ELF-1 (cell line): ENCODE measurements at regions not wholly inside any gene's neighbourhood (a gene's known extent, or its start where the extent isn't known, plus 50 kb on each side); places are given as distances from the start of the nearest gene placed in this dataset.
A peak's percentile ranks its signal among the peaks of the same experiment; 100 is the strongest.
"Not testable (repeated sequence)": the region's sequence is repeated elsewhere in the genome, so short reads cannot be mapped to it uniquely, and the experiment has no call there.

Experiments
- DNase-seq: peaks from one replicate; pipeline ENCODE4 v3.0.0-alpha.2; 2016; ENCODE audit warnings: low read depth, low spot score

DNA sequence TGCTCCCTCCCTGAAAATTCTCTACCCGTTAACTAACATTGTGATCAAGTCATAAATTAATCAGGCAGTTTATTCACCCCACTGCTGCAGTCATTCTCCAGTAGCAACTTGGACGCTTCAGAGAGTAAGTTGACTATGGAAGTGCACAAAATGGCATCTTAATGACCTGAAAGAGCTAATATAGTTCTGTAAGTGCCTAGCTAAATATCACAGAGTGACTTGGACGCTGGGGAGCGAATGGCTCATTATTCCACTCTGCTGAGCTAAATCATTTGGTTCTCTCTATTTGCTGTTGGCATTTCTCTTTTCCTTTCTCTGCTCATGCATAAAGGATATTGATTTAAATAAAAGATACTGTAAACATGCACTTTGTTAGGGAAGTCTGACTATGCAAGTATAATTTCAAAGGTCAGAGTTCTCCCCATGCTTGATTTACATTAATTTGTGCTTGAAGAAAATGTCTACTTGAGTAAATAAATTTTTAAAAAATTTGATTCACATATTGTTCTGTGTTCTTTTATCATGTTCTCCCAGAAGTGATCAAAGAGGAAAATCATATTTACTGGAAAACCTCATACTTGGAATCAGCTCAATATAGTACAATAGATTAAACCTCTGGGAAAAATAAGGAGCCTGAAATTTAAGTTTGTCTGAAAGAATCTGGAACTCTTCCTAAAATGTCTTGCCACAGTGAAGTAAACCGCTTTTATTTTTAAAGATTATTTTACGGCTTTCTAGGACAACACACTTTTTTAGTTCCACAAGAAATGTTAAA lies 169.5 kb upstream of the HAPLN1 start:
- no peak for DNase-seq

- no peak for DNase-seq
Measured at GRCh38 chr5:83877911-83878706, 157.5 kb upstream of the HAPLN1 start.

DNA sequence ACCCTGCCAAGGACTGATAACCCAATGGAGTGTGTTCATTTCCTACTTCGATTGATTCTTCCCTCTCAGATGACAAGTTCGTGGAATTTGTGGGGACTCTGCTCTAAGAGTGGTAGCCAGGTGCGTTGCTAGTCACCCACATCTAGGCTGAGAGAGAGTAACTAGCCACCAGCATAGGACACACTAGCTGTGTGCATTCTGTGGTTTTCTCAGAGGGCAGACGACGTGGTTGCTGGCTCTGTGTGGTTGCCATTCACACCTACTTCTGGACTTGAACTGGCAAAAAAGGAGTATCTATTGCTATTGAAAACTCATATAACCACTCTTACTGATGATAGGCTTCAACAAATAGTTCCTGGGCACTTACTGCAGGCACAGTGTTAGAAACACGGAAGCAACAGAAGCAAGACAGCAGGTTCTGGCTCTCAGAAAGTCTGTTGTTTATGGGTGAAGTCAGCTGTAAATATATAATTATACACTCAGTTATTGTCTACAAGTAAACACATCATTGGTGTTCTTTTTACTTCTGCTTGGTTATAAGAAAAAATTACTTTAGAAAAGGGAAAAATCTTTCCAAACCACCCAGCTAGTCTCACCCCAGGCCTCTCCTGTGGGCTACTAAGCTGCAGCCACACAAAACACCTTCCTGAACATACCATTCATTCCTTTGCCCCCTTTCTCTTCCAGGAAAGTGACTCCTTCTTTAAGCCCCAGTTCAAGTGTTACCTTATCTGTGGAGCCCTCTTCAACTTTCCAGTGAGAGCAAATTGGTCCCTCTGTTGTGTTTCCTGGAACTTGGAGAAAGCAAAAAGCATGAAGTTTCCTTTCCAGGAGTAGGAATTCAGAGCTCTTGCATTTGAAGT lies 151.1 kb upstream of the HAPLN1 start:
- DNase-seq, result peak; percentile 32

DNA sequence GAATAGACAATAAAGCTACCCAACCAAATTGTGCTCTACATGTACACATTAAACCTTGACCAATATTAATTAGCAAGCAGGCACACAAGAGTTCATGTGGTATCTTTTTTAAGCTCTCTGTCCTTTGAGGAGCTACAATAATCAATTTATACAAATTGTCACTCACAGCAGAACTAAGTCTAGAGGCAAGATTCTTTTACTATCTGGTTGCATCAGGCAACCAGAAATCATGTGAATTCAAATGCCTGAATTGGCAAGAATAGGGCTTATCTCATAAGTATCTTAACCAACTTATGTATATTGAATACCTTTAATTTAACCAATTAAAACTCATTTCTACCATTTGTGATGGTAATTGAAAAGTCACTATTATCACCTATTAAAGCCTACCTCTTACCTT lies 145.5 kb upstream of the HAPLN1 start:
- no peak for DNase-seq

- DNase-seq, result no peak
Measured at GRCh38 chr5:83865579-83865978, 144.9 kb upstream of the HAPLN1 start.

DNA sequence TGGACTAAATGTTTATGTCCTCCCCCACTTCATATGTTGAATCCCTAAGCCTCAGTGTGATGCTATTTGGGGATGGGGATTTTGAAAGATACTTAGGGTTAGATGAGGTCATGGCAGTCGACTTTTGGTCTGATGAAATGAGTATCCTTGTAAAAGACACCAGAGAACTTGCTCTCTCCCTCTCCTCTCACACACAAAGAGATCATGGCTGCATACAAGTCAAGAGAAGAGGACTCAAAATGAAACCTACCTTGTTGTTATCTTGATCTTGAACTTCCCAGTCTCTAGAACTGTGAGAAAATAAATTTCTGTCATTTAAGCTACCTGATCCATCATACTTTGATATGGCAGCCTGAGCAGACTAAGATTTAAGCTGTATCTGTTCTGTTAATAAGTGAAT lies 144.0 kb upstream of the HAPLN1 start:
- DNase-seq, result no peak

DNA sequence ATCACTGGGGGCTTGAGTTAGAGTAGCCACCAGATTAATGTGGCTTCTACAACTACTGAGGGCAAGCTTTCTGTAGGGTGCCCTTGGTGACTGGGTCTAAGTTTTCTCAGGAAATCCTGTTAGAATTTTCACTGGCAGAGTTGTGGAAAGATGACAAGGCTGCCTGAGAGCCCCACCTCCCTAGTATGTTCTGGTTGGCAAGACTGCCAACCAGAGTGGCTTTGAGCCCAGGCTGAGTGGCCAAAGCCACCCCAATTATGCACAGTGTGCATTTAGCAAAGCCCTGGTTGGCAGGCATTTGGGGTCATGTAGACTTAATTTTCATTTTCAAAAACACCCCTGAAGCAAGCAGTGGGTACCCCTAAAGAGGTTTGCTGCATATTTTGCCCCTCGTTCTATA lies 136.7 kb upstream of the HAPLN1 start:
- no peak for DNase-seq

GRCh38 chr5:83856881-83857280 lies 136.2 kb upstream of the HAPLN1 start:
- DNase-seq, result no peak

DNA sequence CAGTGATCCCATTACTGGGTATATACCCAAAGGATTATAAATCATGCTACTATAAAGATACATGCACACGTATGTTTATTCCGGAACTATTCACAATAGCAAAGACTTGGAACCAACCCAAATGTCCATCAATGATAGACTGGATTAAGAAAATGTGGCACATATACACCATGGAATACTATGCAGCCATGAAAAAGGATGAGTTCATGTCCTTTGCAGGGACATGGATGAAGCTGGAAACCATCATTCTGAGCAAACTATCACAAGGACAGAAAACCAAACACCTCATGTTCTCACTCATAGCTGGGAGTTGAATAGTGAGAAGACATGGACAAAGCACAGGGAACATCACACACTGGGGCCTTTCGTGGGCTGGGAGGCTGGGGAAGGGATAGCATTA lies 129.8 kb upstream of the HAPLN1 start:
- not testable (repeated sequence) for DNase-seq

GRCh38 chr5:83848941-83849340 lies 128.3 kb upstream of the HAPLN1 start:
- DNase-seq, result no peak

- no peak for DNase-seq
Measured at GRCh38 chr5:83846624-83847350, 126.1 kb upstream of the HAPLN1 start.

DNA sequence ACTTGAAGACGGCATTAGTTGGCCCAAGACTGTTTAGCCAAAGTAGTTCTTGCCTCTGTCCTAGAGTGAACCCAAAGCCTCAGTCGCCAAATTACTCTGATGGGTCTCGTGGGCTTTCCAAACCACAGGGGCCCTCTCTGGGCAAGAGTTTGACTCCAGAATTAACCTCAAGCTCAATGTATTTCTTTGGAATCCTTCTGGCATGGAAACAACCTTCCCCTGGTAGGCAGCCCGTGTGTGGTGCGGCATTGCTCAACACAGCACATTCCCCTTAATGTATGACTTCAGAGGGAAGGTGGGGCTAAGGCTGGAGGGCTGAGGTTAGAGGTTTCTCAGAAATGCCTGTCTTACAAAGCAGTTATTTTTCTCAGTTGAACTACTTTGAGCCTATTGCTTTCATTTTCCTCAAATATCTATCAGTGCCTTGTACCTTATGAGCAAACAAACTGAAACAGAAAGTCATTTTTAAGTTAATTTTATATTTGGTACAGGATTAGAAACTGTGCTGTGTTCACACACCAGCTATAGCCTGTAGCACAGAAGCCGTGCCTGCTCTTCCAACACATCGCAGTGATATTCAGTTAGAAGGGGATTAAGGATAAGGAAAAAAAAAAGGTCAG lies 123.9 kb upstream of the HAPLN1 start:
- DNase-seq, result peak; percentile 9

GRCh38 chr5:83839788-83840187 lies 119.1 kb upstream of the HAPLN1 start:
- no peak for DNase-seq

DNA sequence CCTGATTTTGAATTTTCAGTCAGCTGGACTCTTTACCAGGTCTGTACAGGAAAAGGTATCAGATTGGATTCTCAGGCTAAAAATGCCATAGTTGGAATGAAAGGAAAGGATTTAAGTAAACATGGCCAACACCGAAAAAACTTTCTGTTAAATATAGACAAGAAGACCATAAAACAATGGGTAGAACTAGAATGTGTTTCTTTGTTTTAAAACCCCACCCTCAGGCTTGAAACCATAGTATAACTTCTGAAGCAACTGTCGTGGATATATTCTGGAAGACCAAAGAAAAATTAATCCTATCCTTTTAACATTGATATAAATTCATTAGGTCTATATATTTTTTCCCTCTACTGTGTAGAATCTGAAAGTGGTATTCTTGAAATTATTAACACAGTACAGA lies 118.6 kb upstream of the HAPLN1 start:
- no peak for DNase-seq

GRCh38 chr5:83837265-83837907 lies 116.7 kb upstream of the HAPLN1 start:
- no peak for DNase-seq

DNA sequence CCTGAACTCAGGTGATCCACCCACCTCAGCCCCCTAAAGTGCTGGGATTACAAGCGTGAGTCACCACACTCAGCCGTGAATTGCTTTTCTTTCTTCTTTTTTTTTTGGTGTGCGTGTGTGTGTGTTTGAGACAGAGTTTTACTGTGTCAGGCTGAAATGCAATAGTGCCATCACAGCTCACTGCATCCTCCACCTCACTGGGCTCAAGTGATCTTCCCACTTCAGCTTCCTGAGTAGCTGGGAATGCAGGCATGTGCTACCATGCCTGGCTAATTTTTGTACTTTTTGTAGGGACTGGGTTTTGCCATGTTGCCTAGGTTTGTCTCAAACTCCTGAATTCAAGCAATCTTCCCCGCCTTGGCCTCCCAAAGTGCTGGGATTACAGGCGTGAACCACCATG lies 113.7 kb upstream of the HAPLN1 start:
- DNase-seq, result no peak

DNA sequence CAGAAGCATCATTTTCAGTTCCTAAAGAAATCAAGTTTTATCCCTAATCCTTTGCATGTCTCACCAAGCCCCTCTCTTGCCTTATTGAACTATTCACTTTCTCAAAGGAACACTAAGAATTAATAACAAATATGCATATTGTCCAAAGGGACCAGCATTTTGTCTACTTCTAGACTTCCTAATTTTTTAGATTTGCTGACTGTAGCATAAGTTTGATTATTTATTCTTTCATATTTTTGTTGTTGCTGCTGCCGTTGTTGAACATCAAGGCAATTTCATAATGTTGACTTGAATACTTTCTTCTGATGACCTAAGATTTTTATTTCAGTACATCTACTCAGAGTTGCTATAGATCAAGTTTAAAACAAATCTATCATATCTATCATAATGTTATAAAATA lies 111.2 kb upstream of the HAPLN1 start:
- no peak for DNase-seq

- DNase-seq, result no peak
Measured at GRCh38 chr5:83827111-83827557, 106.5 kb upstream of the HAPLN1 start.

GRCh38 chr5:83817591-83817990 lies 96.9 kb upstream of the HAPLN1 start:
- DNase-seq, result no peak

- no peak for DNase-seq
Measured at GRCh38 chr5:83815661-83816060, 95.0 kb upstream of the HAPLN1 start.
